ENCODE measurements at regions not wholly inside any gene's neighbourhood (a gene's known extent, or its start where the extent isn't known, plus 50 kb on each side); places are given as distances from the start of the nearest gene placed in this dataset.

- no peak for DNase-seq
Measured at GRCh38 chr1:53378061-53378460, 50.2 kb upstream of the LRP8 start.

DNA sequence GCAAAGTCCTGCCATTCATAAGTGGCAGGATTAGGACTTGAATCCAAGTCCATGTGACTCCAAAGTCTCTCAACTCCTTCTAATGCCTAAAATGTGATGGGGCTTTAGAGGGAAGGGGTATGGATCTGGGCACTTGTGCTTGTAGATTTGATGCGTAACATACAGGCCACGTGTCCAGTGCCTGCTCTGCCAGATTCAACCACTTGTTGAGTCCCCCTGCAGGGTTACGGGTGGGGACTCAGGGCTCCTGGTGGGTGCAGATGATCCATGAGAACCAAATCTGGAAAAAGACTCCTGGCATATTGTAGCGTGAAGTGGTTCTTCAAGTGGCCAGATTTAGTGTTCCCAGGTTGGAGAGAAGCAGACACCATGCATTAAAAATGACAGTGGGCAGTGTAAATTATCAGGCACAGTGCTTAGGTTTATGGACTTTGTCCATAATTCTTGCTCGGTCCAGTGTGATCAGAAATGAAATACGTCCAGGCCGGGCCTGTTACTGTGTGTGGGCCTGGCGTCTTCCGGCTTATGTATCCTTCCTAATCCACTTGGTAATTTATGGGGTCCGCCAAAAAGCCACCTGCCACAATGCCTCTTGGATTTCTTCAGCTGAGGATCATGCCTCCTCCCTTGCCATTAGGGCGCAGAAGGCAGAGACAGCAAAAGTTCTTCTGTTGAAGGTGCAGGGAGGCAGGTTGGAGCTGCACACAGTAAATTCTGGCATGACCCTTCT lies 51.2 kb upstream of the LRP8 start:
- no peak for DNase-seq

DNA sequence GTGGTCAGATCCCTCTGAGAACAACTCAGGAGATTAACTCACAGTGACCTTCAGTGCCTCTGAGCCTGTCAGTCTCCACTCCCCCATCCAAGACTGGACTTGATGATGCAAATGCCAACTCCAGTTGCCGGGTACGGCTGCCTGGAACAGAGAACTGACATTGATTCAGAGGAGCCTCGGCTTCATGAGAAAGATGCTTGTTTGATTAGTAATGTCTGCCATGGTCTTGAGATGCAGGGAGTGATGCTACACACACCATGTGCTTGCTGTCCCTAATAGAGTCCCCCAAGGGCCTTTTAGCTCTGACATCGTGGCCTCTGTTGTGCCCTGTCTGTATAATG lies 51.8 kb upstream of the LRP8 start:
- DNase-seq = no peak

- DNase-seq = no peak
Measured at GRCh38 chr1:53380296-53380695, 52.4 kb upstream of the LRP8 start.

GRCh38 chr1:53381790-53382401 lies 54.0 kb upstream of the LRP8 start:
- DNase-seq = no peak

DNA sequence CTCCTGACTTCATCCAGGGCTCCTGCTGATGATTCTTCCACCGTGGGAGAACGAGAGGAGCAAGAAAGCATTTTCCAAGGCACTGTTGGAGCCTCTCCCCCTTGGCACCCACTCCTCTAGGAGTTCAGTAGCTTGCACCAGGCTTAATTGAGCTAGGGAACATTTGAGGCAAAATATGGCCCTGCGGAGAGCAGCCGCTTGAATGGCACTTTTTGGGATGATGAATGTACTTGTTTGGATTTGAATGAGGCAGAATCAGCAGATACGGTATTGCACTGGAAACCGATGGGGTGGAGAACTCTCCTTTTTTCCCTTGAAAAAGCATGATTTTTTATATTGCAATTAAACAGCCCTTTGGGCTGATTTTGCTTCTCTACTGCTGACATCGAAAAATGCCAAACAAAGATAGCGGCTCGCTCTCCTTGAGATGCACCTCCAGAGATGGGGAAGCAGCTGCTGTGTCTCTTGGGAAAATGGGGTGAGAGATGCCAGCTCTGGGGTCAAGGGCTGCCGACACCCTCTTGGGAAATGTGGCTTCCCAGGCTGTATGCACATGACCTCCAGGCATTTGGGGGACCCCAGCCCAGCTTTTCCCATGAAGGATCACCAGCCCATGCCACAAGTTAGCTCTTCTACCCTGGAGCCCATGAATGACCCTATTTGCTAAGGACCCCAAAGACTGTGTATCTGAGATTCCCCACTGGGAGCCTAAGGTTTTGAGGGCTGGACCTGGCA lies 55.4 kb upstream of the LRP8 start:
- DNase-seq = no peak

DNA sequence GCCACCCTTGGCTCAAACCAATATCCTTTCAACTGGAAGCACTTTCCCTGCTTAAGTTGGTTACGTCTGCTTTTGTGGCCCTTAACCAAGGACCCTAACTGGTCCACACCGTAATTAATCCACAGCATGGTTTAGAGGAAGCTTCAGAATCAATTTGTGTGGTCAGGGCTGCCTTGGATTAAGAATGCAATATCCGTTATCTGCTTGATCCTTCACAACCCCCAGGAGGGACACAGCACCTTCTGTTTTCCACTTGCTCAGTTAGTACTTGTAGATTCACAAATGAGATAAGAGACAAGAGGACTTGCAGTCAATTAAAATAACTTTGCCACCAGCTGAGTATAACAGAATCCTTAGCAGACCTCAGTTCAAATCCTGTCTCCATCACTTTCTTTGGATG lies 56.9 kb upstream of the LRP8 start:
- no peak for DNase-seq

DNA sequence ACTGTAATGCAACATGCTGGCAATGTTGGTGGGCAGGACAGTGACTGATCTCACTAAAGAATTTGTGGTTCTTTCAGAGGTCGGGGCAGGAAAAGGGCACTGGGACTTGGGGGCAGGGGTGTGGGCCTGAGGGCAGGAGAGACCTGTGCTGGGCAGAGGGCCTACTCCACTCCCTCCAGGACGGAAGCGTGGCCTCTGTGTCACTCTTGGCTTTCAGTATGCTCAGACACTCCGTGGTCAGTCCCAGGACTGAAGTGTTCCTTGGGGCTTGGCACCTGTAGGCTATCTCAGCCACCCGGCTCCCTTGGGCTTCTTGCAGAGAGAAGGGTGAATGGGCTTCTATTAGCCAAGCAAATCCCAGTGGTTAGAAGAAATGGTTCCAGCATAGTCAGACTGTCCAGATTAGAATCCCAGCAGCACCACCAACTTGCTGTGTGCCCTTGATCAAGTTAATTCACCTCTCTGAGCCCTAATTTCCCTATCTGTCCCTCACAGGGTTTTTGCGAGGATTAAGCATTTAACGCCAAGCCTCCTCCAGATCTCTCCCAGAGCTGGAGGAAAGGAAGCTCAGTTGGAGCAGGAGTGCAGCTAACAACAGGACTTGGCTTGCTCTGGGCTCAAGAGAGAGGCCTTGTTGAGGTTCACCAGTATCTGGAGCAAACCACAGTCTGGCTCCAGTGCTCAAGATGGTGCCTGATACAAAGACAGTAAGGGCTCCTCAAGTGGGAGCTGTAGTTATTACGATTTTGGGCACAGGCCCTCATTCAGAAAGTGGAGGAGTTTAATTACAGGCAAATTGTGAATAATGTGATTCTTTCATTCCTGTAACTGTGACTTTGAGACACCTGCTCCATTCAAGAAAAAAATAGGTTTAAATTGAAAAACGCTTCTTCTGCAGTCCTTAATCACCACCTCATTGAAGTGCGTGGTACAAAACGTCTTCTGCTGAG lies 57.7 kb upstream of the LRP8 start:
- DNase-seq = no peak

- no peak for DNase-seq
Measured at GRCh38 chr1:53388963-53389362, 61.1 kb upstream of the LRP8 start.

DNA sequence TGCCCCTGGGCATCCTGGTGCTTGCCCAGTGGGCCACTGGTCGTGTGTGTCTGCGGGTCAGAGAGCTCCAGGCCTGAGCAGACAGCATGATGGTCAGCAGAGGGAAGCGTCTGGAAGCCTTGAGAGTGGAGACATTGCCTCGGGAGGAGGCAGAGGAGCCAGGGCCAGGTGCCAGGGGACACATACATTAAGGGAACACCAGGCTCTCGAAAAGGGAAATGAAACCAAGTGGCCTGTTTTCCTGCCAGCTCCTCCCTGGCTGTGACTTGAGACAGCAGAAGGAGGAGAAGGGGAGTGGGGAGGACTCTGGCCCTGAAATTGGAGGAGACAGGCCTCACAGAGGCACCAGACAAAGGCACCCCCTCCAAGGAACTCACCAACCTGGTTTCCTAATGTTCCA lies 62.4 kb upstream of the LRP8 start:
- no peak for DNase-seq

DNA sequence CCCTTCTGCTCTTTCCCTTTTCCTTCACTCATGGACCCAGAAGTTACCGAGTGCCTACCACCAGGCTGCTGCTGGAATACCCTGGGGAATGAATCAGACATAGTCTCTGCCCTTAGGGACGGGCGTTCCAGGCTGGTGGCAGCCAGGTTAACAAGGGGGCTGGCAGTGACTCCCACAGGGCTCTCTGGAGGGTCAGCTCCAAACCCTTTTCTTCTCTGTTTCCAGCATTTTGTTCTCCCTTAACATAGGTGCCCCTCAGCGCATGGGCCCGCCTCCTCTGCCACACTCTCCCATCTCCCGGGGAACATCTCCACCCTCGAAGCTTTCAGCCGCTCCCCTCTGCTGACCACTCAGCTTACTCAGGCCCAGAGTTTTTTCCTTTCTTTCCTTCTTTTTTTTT lies 62.9 kb upstream of the LRP8 start:
- no peak for DNase-seq

DNA sequence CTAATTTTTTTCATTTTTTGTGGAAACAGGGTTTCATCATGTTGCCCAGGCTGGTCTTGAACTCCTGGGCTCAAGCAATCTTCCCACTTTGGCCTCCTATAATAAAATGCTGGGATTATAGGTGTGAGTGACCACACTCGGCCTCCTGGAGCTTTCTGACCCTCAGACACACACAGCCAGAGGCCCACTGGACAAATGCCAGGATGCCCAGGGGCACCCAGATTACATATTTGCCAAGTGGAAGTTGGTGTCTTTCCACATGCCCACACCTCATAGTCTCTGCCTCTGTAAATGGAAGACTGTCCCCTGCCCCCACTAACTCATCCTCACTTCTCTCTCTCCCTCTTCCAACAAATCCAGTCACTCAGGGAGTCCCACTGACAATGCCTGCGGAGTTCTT lies 63.4 kb upstream of the LRP8 start:
- no peak for DNase-seq

DNA sequence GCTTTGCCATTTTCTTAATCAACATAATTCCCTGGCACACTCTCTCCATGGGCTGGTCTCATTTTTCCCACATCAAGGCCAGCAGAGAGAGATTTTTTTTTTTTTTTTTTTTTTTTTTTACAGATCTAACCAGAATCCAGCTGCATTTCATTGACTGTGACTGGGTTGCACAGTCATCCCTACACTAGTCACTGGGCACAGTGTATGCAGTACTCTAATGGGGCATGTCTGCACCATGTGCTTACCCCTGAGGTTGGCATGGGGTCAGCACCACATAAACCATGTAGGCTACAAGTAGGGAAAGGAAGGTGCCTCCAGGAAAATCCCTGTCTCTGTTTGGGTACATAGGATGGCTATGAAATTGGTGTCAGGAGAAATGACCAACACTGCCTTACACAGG lies 64.1 kb upstream of the LRP8 start:
- no peak for DNase-seq

- DNase-seq = no peak
Measured at GRCh38 chr1:53392460-53392859, 64.6 kb upstream of the LRP8 start.

- DNase-seq = peak; percentile 79
Measured at GRCh38 chr1:53393325-53393792, 65.5 kb upstream of the LRP8 start.

DNA sequence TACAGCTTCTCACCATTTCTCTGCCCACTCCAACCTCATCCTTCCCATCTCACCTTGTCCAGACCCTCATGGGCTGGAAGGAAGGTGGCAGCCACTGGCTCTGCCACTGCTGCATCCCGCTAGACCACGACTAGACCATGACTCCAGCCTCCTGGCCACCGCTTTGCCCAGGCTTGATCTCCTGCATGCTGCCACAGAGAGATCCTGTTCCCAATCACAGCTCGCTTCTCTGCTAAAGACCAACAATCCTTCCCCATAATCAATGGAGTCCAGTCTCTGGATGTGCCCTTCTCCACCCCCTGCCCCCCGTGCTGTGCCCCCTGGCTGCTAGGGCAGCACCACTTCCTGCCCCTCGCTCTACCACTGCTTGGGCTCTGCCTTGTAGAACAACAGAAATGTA lies 64.9 kb upstream of the DMRTB1 start:
- DNase-seq = no peak

GRCh38 chr1:53395671-53396215 lies 63.5 kb upstream of the DMRTB1 start:
- DNase-seq = no peak

DNA sequence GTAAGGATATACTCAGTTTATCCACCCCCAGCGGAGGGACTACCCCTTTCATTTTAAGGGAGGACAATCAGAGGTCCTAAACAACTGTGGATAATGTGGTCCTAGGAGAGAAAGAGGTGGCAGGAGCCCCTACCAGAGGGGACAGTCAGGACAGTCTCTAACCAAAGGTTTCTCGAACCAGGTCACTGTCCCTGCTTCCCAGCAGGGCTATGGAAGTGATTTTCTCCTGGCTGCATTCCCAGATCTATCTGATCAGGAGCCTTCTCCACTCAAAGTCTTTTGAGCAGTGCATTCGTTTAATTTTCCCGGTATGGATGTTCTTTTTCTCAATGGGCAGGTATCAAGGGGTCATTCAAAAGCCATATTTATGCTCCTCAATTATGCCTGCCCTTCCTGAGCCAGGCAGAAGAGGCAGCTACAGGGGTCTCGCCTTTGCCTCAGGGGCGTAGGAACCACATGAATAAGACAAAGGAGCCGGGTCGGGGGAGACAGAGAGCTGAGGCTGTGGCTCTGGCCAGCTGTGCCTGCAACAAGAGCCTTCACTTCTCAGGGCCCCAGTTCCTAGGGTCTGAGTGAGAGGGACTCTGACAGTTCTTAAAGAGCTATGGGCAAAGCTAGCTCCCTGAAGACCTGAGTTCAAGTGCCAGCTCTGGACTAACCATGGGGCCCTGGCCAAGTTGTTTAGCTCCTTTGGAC lies 62.5 kb upstream of the DMRTB1 start:
- DNase-seq = no peak

DNA sequence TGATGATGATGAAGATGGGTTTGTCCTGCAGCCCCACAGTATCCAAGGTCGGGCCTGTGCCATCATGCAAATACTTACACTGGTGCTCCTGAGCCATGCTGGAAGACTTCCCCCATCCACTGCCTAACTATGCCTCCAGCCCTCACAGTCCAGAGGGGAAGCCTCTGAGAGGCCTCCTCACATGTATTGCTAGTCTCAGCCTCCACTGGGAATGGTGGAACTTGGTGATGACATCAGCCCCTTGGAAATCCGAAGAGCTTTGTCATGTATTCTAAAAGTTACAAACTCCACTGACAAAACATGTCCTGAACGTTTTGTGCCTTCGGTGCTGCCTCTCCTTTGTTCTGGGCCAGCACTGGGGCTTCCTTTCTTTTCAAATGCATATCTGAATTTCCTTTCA lies 61.1 kb upstream of the DMRTB1 start:
- DNase-seq = no peak

- no peak for DNase-seq
Measured at GRCh38 chr1:53398576-53399365, 60.4 kb upstream of the DMRTB1 start.

All from stimulated activated CD4-positive, alpha-beta T cell treated with anti-CD3 and anti-CD28 coated beads, Interleukin-4, amount 100 ng/mL, for 24 hours (primary cell).